ENCODE measurements at regions not wholly inside any gene's neighbourhood (a gene's known extent, or its start where the extent isn't known, plus 50 kb on each side); places are given as distances from the start of the nearest gene placed in this dataset.

GRCh38 chr5:28483327-28484025 is 1445.1 kb upstream of the CDH9 start:
- intact Hi-C loops (cut with DNase I; ENCODE audit: low total_unique reads) = no loop called here

GRCh38 chr5:28473531-28474107 is 1435.2 kb upstream of the CDH9 start:
- intact Hi-C loops (cut with DNase I; ENCODE audit: low total_unique reads) (no loop called here), in situ Hi-C loops (cut with MboI; ENCODE audit: low pct_ligation_motif_present in 1 of 4, low pct_unique_long_range_greater_than_20kb in 1 of 4, low sequenced_read_pairs in 3 of 4) (no loop called here)
- Histone ChIP-seq H3K4me3 (no peak overlapping the region), H3K4me1 (no peaks in the 10 kb centered on the region), H3K27ac (no peak overlapping the region), H3K27me3 (no peaks in the 10 kb centered on the region), H3K9me3 (no peaks in the 10 kb centered on the region), H3K36me3 (no peaks in the 10 kb centered on the region)
- DNase-seq = no peak
- TF ChIP-seq POLR2AphosphoS5 (IDR thresholded peaks at IDR 0.05) = no peak
- no peak for TF ChIP-seq POLR2A (IDR thresholded peaks at IDR 0.05)
- no peak for TF ChIP-seq EP300 (IDR thresholded peaks at IDR 0.05; ENCODE audit: low read depth)
- no peak for TF ChIP-seq CTCF (IDR thresholded peaks at IDR 0.05)
- 65 to 71% methylated on average over 4 of the region's 4 CpGs for WGBS, 2 donors (ENCODE audit: low coverage in 1 of 2)

More at GRCh38 chr5:28483327-28484025, 1445.1 kb upstream of the CDH9 start:
- peaks cover 0 to 5% of the 10 kb centered on the region in 2 donors for H3K9me3 ChIP-seq
- no peak overlapping the region for H3K4me3 ChIP-seq
- no peak for TF ChIP-seq POLR2AphosphoS5 (IDR thresholded peaks at IDR 0.05)
- TF ChIP-seq CTCF (IDR thresholded peaks at IDR 0.05) = no peak
- no peak for TF ChIP-seq POLR2A (IDR thresholded peaks at IDR 0.05)
- TF ChIP-seq EP300 (IDR thresholded peaks at IDR 0.05; ENCODE audit: low read depth) = no peak
- no peak for DNase-seq
- 88% methylated on average over 21 of the region's 21 CpGs; no CpG with 5 or more reads in 1 of the 2 donors for WGBS, 2 donors (ENCODE audit: low coverage in 1 of 2)
- in situ Hi-C loops (cut with MboI; ENCODE audit: low pct_ligation_motif_present in 1 of 4, low pct_unique_long_range_greater_than_20kb in 1 of 4, low sequenced_read_pairs in 3 of 4) = no loop called here
- H3K27me3 ChIP-seq = no peaks in the 10 kb centered on the region
- no peak overlapping the region for H3K27ac ChIP-seq
- no peaks in the 10 kb centered on the region for H3K4me1 ChIP-seq
- no peaks in the 10 kb centered on the region for H3K36me3 ChIP-seq

DNA sequence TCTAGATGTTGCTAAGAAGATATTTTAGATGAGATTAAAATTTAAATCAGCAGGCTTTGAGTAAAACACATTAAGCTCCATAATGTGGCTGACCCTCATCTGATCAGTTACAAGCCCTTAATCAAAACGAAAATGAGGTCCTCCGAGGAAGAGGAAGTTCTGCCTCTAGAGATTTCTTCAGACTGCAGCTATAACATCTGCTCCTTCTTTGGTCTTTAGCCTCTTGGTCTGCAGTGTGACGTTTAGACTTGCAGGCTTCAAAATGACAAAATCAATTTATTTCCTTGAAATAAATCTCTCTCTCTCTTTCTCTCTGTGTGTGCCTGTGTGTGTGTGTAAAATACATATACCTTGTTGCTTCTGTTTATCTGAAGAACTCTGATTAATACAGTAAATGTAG is 1429.8 kb upstream of the CDH9 start:
- whole genome bisulfite sequencing, 2 donors (ENCODE audit: low coverage in 1 of 2) = 27 to 35% methylated on average over 3 of the region's 3 CpGs

DNA sequence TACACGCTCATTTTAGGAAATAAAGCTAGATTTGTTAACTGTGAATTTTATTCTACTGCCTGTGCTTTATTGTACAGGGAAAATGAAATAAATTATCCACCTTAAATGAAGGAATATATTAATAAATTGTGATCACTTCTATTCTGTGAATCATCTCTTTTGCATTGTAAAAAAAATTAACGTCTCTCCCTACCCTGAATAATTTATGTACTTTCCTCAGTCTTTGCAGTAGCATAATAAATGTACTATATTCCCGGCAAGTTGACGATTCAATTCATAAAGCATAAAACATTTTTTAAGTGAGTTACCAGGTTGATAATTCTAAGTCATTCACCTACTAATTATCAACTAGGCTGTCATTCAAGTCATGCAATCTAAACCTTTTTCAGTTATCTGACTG is 1425.3 kb upstream of the CDH9 start:
- Histone ChIP-seq H3K27ac (no peak overlapping the region), H3K9me3 (no peaks in the 10 kb centered on the region), H3K4me3 (no peak overlapping the region), H3K27me3 (no peaks in the 10 kb centered on the region), H3K4me1 (no peaks in the 10 kb centered on the region), H3K36me3 (no peaks in the 10 kb centered on the region)
- intact Hi-C loops (cut with DNase I; ENCODE audit: low total_unique reads) = no loop called here
- DNase-seq = no peak
- 78 to 89% methylated on average over 4 of the region's 4 CpGs for WGBS, 2 donors (ENCODE audit: low coverage in 1 of 2)
- in situ Hi-C loops (cut with MboI; ENCODE audit: low pct_ligation_motif_present in 1 of 4, low pct_unique_long_range_greater_than_20kb in 1 of 4, low sequenced_read_pairs in 3 of 4) = no loop called here
- TF ChIP-seq POLR2AphosphoS5 (IDR thresholded peaks at IDR 0.05) (no peak), EP300 (IDR thresholded peaks at IDR 0.05; ENCODE audit: low read depth) (no peak), POLR2A (IDR thresholded peaks at IDR 0.05) (no peak), CTCF (IDR thresholded peaks at IDR 0.05) (no peak)

More for the DNA sequence above, 1429.8 kb upstream of the CDH9 start:
- DNase-seq = no peak
- intact Hi-C loops (cut with DNase I; ENCODE audit: low total_unique reads) = no loop called here
- no peak overlapping the region for H3K4me3 ChIP-seq
- no peaks in the 10 kb centered on the region for H3K27me3 ChIP-seq
- TF ChIP-seq POLR2AphosphoS5 (IDR thresholded peaks at IDR 0.05) = no peak
- no peak for TF ChIP-seq POLR2A (IDR thresholded peaks at IDR 0.05)
- no peak for TF ChIP-seq CTCF (IDR thresholded peaks at IDR 0.05)
- no peaks in the 10 kb centered on the region for H3K36me3 ChIP-seq
- in situ Hi-C loops (cut with MboI; ENCODE audit: low pct_ligation_motif_present in 1 of 4, low pct_unique_long_range_greater_than_20kb in 1 of 4, low sequenced_read_pairs in 3 of 4) = no loop called here
- no peaks in the 10 kb centered on the region for H3K4me1 ChIP-seq
- H3K9me3 ChIP-seq = no peaks in the 10 kb centered on the region
- H3K27ac ChIP-seq = no peak overlapping the region
